Astrocyte of the cerebellum (primary cell): ENCODE measurements at regions not wholly inside any gene's neighbourhood (a gene's known extent, or its start where the extent isn't known, plus 50 kb on each side); places are given as distances from the start of the nearest gene placed in this dataset.

ENCODE experiments used
- DNase-seq: peaks from one replicate; pipeline ENCODE4 v3.0.0-alpha.2; 2011; ENCODE audit warnings: low read depth
- H3K4me3 ChIP-seq: 2 replicates; pipeline ENCODE4 v1.5.1; 2011; ENCODE audit warnings: mild to moderate bottlenecking, low read depth, low read length, moderate library complexity
- CTCF ChIP-seq: IDR thresholded peaks from 2 replicates; pipeline ENCODE4 v1.5.1; 2012; ENCODE audit warnings: low read length, low read depth, moderate library complexity, mild to moderate bottlenecking; ENCODE audit errors: missing control alignments
- in situ Hi-C: cut with HindIII; loops from 2 replicates; pipeline ENCODE4 v1.10.0; 2017; ENCODE audit warnings: low sequenced_read_pairs

- H3K4me3 ChIP-seq: no peak overlapping the region
- in situ Hi-C loops: no loop called here
- no peak for DNase-seq
- no peak for TF ChIP-seq CTCF
Measured at GRCh38 chr2:41605311-41605710, 442.5 kb upstream of the PKDCC start.

- H3K4me3 ChIP-seq: no peak overlapping the region
- no peak for TF ChIP-seq CTCF
- in situ Hi-C loops: no loop called here
- DNase-seq: no peak
Measured at GRCh38 chr2:41605914-41606313, 441.9 kb upstream of the PKDCC start.

GRCh38 chr2:41610501-41611190 lies 437.2 kb upstream of the PKDCC start:
- in situ Hi-C loops: no loop called here
- DNase-seq: no peak
- no peak for TF ChIP-seq CTCF
- no peak overlapping the region for H3K4me3 ChIP-seq

- no peak overlapping the region for H3K4me3 ChIP-seq
- in situ Hi-C loops: no loop called here
- no peak for DNase-seq
- TF ChIP-seq CTCF: no peak
Measured at GRCh38 chr2:41618754-41619153, 429.1 kb upstream of the PKDCC start.

GRCh38 chr2:41621095-41621494 lies 426.7 kb upstream of the PKDCC start:
- in situ Hi-C loops: no loop called here
- no peak for DNase-seq
- H3K4me3 ChIP-seq: no peak overlapping the region
- TF ChIP-seq CTCF: no peak

GRCh38 chr2:41621563-41621962 lies 426.3 kb upstream of the PKDCC start:
- DNase-seq: no peak
- in situ Hi-C loops: no loop called here
- no peak for TF ChIP-seq CTCF
- no peak overlapping the region for H3K4me3 ChIP-seq

- no peak for TF ChIP-seq CTCF
- DNase-seq: no peak
- H3K4me3 ChIP-seq: no peak overlapping the region
- in situ Hi-C loops: no loop called here
Measured at GRCh38 chr2:41622301-41622700, 425.5 kb upstream of the PKDCC start.
